ENCODE measurements at regions not wholly inside any gene's neighbourhood (a gene's known extent, or its start where the extent isn't known, plus 50 kb on each side); places are given as distances from the start of the nearest gene placed in this dataset.
A peak's percentile ranks its signal among the peaks of the same experiment; 100 is the strongest.

DNA sequence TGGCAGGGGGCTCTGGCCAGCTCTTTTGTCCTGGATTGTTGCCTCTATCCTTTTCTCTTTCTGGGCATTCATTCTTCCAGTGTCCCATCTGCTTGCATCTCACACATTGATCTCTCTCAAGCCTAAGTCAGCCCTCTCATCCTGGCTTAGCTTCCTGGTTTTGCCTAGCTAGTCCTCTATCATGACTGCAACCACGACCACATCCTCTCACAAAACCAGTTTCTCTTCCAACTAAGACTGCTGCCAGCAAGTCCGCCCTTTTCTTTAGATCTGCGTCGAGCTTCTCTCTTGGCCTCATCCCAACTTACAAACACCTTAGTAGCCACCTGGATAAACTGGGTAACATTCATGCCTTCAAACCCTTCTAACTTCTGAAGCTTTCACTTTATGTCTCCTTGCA lies 212.2 kb upstream of the HTR2A start:
- intact Hi-C loops (cut with micrococcal nuclease; ENCODE audit: unreplicated experiment), result no loop called here
- no peak overlapping the region for H3K4me2 ChIP-seq
- 0 out of 2 replicates have a peak, but pooled peaks cover 7% of the 10 kb centered on the region for H3K4me1 ChIP-seq (replicated peaks; ENCODE audit: insufficient read depth)
- H3K36me3 ChIP-seq (ENCODE audit: low read depth), result no peaks in the 10 kb centered on the region
- ChIA-PET CTCF (no interaction called here), POLR2A (ENCODE audit: unreplicated experiment) (no interaction called here)
- TF ChIP-seq, protein P1, sequence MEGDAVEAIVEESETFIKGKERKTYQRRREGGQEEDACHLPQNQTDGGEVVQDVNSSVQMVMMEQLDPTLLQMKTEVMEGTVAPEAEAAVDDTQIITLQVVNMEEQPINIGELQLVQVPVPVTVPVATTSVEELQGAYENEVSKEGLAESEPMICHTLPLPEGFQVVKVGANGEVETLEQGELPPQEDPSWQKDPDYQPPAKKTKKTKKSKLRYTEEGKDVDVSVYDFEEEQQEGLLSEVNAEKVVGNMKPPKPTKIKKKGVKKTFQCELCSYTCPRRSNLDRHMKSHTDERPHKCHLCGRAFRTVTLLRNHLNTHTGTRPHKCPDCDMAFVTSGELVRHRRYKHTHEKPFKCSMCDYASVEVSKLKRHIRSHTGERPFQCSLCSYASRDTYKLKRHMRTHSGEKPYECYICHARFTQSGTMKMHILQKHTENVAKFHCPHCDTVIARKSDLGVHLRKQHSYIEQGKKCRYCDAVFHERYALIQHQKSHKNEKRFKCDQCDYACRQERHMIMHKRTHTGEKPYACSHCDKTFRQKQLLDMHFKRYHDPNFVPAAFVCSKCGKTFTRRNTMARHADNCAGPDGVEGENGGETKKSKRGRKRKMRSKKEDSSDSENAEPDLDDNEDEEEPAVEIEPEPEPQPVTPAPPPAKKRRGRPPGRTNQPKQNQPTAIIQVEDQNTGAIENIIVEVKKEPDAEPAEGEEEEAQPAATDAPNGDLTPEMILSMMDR (conservative IDR thresholded peaks at IDR 0.05), result no peak
- no peak for TF ChIP-seq EZH2 (IDR thresholded peaks at IDR 0.05; ENCODE audit: low read depth)
- no peak overlapping the region for H3K27ac ChIP-seq
- H3K9me2 ChIP-seq (ENCODE audit: insufficient read depth), result no peaks in the 10 kb centered on the region
- H3K4me3 ChIP-seq, result no peak overlapping the region
- no peaks in the 10 kb centered on the region for H3K27me3 ChIP-seq (ENCODE audit: insufficient read depth, low read depth)
- no peaks in the 10 kb centered on the region for H3K79me2 ChIP-seq (ENCODE audit: low read depth)
- no peaks in the 10 kb centered on the region for H3K9me3 ChIP-seq (ENCODE audit: insufficient read depth, low read depth)
- H4K20me1 ChIP-seq (ENCODE audit: insufficient read depth), result no peaks in the 10 kb centered on the region
- no TSS peak for BruUV-seq (replicated peaks)
- H3F3A ChIP-seq (ENCODE audit: insufficient read depth, low read depth), result no peaks in the 10 kb centered on the region
- DNase-seq, result peak in 1 of 2 experiments; percentile 23
- H2AFZ ChIP-seq, result no peak overlapping the region

DNA sequence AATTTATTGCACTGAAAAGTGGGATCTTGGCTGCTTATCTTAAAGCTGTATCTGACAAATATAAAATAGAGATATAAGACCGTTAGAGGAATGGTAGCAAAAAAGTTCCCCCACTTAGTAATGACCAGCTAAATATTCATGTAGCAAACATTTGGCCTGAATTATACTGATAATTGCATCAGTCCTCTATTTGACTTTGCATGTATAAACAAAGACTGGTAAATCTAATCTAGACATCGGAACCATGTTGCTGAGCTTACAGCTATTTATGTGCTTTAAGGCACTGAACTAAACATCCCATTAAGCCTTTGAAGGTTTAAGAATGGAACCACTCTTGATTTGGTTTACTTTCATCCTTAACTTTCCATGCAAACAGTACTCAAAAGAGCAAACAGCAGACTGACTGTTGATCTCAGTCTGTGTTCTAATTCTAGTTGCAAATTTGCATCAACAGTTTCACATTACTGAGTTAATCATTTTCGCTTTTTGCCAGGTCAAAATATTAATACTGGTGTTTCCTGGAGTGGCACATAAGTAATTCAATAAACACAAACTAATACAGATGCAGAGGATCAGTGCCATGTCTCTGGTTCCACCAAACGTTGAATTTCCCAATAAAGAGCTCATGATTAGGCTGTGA lies 203.5 kb upstream of the HTR2A start:
- Histone ChIP-seq H3K9me3 (ENCODE audit: insufficient read depth, low read depth) (no peaks in the 10 kb centered on the region), H3K36me3 (ENCODE audit: low read depth) (no peaks in the 10 kb centered on the region), H3K4me3 (no peak overlapping the region), H3K79me2 (ENCODE audit: low read depth) (no peaks in the 10 kb centered on the region), H3K27ac (no peak overlapping the region), H2AFZ (no peak overlapping the region), H3K4me1 (replicated peaks; ENCODE audit: insufficient read depth) (no peaks in the 10 kb centered on the region), H3K9me2 (ENCODE audit: insufficient read depth) (no peaks in the 10 kb centered on the region), H3K27me3 (ENCODE audit: insufficient read depth, low read depth) (no peaks in the 10 kb centered on the region), H3K4me2 (no peak overlapping the region), H4K20me1 (ENCODE audit: insufficient read depth) (no peaks in the 10 kb centered on the region; the same call in 1 of the 2 replicates), H3F3A (ENCODE audit: insufficient read depth, low read depth) (no peaks in the 10 kb centered on the region)
- CTCF ChIA-PET, result no interaction called here
- POLR2A ChIA-PET (ENCODE audit: unreplicated experiment), result no interaction called here
- DNase-seq, result no peak
- no TSS peak for BruUV-seq (replicated peaks)
- intact Hi-C loops (cut with micrococcal nuclease; ENCODE audit: unreplicated experiment), result no loop called here
- TF ChIP-seq, protein P1 (conservative IDR thresholded peaks at IDR 0.05), result no peak
- no peak for TF ChIP-seq EZH2 (IDR thresholded peaks at IDR 0.05; ENCODE audit: low read depth)

DNA sequence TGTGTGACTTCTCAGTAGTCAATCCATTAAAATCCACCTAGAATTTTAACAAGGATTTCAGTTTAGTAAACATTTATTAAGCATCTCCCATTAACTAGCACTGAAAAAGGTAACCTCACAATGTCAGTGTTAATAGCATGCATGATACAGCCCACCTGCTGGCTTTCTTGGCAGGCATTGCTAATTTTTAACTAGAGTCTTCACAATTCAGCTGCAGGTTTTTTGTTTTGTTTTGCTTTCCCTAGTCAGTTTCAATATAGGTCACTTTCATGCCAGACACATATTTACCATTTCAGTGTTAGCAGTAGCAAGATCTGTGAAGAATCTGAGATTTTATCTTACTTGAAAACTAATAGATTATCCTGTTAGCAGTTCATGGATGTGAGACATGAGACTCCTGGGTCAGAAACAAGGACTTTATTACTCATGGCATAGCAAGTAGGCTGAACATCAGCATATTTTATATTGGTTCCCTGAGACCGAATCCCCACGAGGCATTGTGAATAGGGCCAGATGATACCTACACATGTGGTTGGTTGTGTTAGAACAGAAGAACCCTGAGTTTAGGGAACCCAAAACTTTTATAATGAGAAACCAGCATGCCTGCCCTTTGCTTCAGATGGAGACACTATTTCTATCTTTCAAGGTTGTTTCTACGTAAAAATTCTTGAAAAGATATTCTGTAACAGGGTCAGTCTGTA lies 198.0 kb upstream of the HTR2A start:
- Histone ChIP-seq H3K36me3 (ENCODE audit: low read depth) (no peaks in the 10 kb centered on the region), H3K4me1 (replicated peaks; ENCODE audit: insufficient read depth) (no peaks in the 10 kb centered on the region), H3K79me2 (ENCODE audit: low read depth) (no peaks in the 10 kb centered on the region), H3K27ac (no peak overlapping the region), H3K9me3 (ENCODE audit: insufficient read depth, low read depth) (no peaks in the 10 kb centered on the region), H3K4me3 (no peak overlapping the region), H3K4me2 (no peak overlapping the region), H3F3A (ENCODE audit: insufficient read depth, low read depth) (no peaks in the 10 kb centered on the region), H3K27me3 (ENCODE audit: insufficient read depth, low read depth) (no peaks in the 10 kb centered on the region), H2AFZ (no peak overlapping the region), H3K9me2 (ENCODE audit: insufficient read depth) (no peaks in the 10 kb centered on the region), H4K20me1 (ENCODE audit: insufficient read depth) (no peaks in the 10 kb centered on the region; the same call in 1 of the 2 replicates)
- no TSS peak for BruUV-seq (replicated peaks)
- ChIA-PET CTCF (no interaction called here), POLR2A (ENCODE audit: unreplicated experiment) (no interaction called here)
- no peak for DNase-seq
- intact Hi-C loops (cut with micrococcal nuclease; ENCODE audit: unreplicated experiment), result no loop called here
- TF ChIP-seq, protein P1 (conservative IDR thresholded peaks at IDR 0.05), result no peak
- no peak for TF ChIP-seq EZH2 (IDR thresholded peaks at IDR 0.05; ENCODE audit: low read depth)

Measured in PC-9 (cell line).